ENCODE measurements at regions not wholly inside any gene's neighbourhood (a gene's known extent, or its start where the extent isn't known, plus 50 kb on each side); places are given as distances from the start of the nearest gene placed in this dataset.

DNA sequence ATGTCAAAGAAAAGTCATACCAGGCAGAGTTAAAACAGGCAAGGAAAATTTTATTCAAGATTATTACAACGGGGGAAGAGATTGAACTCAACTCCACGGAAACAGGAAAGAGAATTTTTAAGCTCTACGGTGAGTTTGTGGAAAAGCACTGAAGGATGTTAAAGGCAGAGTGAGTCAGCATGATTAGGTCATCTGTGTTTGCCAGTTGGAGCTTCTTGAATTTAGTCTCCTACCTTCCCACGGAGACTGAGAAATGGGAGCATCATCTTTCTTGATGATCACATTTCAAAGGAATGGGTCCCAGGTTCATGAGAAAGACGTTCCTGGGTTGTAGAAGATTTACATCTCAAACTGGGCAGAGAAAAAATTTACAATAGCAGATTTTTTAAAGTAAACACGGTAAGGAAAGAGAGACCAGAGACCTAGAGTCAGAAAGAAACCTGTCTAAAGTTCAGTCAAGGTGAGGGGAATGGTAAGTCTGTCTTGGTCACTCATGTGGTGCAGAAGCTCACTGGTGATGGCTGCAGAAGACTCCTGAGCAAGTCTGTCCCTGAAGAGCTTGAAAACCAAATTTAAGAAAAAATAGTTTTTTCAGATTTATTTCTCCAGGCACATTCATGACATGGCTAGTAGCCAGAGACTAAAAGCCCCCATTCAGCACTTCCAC, 516.9 kb upstream of the LRRN3 start:
- DNase-seq (ENCODE audit: low read depth) = peak; percentile 77
- TF ChIP-seq, protein P1, sequence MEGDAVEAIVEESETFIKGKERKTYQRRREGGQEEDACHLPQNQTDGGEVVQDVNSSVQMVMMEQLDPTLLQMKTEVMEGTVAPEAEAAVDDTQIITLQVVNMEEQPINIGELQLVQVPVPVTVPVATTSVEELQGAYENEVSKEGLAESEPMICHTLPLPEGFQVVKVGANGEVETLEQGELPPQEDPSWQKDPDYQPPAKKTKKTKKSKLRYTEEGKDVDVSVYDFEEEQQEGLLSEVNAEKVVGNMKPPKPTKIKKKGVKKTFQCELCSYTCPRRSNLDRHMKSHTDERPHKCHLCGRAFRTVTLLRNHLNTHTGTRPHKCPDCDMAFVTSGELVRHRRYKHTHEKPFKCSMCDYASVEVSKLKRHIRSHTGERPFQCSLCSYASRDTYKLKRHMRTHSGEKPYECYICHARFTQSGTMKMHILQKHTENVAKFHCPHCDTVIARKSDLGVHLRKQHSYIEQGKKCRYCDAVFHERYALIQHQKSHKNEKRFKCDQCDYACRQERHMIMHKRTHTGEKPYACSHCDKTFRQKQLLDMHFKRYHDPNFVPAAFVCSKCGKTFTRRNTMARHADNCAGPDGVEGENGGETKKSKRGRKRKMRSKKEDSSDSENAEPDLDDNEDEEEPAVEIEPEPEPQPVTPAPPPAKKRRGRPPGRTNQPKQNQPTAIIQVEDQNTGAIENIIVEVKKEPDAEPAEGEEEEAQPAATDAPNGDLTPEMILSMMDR (conservative IDR thresholded peaks at IDR 0.05; ENCODE audit: low read depth, low read length) = no peak
- H3K4me3 ChIP-seq (ENCODE audit: low read depth, low read length) = no peak overlapping the region

DNA sequence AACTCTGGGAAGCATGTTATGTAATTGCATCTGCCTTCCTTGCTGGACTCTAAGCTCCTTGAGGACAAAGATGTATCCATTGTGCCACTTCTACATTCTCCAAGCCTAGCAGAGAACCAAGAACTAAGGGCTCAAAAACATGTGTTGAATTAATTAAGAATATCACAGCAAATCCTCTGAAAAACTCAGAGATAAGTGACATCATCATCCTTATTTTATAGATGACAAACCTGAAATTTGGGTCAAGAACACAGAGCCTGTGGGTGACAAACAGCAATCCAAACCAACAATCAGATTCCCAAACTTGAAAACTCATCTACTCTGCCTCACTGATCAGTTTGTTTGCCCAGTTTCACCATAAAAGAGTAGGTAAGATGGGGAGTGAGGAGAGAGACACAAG, 503.6 kb upstream of the LRRN3 start:
- no peak overlapping the region for H3K4me3 ChIP-seq (ENCODE audit: low read depth, low read length)
- TF ChIP-seq, protein P1 (conservative IDR thresholded peaks at IDR 0.05; ENCODE audit: low read depth, low read length) = no peak
- DNase-seq (ENCODE audit: low read depth) = no peak

DNA sequence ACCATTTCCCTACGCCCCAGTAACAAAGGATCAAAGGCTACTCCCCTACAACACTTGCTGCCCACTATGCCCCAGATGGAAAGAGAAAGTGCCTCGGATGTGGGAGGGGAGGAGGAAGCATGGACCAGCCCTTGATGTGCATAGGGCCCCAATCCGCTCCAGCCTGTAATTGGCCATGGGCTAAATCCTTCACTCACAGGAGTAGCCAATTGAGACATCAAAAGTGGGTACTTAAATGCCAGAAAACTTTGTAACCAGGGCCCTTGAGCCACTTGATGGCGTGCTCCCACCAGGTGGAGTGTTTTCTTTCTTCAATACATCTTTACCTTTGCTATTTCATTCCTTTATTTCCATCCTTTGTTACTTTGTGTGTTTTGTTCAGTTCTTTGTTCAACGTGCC, 500.5 kb upstream of the LRRN3 start:
- TF ChIP-seq, protein P1 (conservative IDR thresholded peaks at IDR 0.05; ENCODE audit: low read depth, low read length) = no peak
- no peak overlapping the region for H3K4me3 ChIP-seq (ENCODE audit: low read depth, low read length)
- DNase-seq (ENCODE audit: low read depth) = no peak

DNA sequence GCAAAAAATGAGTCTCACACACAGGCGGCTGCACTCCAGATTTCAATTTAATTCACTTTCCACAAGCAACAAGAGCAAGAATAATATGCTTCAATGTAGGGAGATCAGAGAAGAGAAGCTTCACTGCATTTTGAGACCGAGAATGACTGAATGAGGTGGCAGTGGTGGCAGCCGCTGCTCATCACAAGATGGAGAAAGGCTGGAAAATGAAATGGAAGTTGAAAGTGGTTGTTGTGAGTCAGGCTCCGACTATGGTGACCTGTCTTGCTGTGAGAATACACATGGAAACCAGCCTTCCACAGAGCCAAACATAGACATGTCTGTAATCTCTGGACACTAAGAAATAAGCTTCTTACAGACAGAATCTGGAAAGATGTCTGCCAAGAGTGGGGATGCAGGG, 499.6 kb upstream of the LRRN3 start:
- peak; percentile 10 for DNase-seq (ENCODE audit: low read depth)
- TF ChIP-seq, protein P1 (conservative IDR thresholded peaks at IDR 0.05; ENCODE audit: low read depth, low read length) = no peak
- no peak overlapping the region for H3K4me3 ChIP-seq (ENCODE audit: low read depth, low read length)

DNA sequence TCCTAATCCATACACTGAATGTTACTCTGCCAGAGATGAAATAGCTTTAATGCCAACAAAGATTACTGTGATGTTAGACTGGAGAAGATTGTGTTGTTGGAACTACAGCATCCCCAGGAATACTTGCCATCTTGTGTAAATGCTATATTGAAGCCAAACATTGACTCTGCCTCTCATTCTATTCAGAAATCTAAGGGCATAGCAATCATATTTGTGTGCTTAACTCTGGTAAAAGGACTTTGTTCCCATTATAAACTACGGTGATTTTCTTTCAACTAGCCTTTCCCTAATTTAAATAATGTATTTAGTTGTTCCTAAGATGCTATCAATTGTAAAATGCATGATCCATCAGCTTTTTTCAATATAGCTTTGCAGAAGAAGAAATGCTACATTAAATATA, 498.4 kb upstream of the LRRN3 start:
- no peak for DNase-seq (ENCODE audit: low read depth)
- H3K4me3 ChIP-seq (ENCODE audit: low read depth, low read length) = no peak overlapping the region
- TF ChIP-seq, protein P1 (conservative IDR thresholded peaks at IDR 0.05; ENCODE audit: low read depth, low read length) = no peak

DNA sequence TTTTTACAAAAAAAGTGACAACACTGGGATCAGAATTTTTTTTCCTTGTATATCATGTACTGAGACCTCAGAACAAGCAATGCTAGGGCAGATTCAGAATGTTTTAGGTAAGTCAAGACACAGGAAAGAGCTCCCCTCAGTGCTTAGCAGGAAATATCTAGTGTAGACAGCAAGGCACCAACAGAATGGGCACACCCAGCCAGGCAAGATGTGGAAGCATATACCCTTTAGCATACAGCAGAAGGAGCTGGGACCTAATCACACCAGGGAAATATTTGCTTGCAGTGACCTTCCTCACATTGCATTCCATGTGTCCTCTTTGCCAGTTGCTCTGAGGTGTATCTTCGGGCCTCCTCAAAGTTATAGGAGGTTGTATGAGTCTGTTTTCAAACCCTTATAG, 497.6 kb upstream of the LRRN3 start:
- H3K4me3 ChIP-seq (ENCODE audit: low read depth, low read length) = no peak overlapping the region
- DNase-seq (ENCODE audit: low read depth) = no peak
- TF ChIP-seq, protein P1 (conservative IDR thresholded peaks at IDR 0.05; ENCODE audit: low read depth, low read length) = no peak

DNA sequence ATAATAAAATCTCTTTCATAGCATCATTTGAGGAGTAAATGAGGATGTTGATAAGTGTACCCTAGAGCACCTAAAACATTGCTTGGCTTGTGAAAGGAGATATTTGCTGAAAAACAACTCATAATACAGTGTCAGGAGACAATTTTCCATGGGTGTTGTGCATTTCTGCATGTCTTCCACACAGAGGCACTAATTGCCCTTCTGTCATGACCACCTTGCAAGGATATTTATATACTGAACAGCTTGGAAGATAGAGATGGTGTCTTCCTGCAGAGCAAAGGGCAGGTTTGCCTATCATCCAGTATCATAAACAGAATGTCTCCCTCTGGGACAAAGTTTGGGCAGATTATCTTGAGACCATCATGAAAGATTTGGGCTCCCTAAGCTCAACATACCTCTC, 495.2 kb upstream of the LRRN3 start:
- peak; percentile 8 for DNase-seq (ENCODE audit: low read depth)
- TF ChIP-seq, protein P1 (conservative IDR thresholded peaks at IDR 0.05; ENCODE audit: low read depth, low read length) = peak; percentile 6
- H3K4me3 ChIP-seq (ENCODE audit: low read depth, low read length) = no peak overlapping the region
